ENCODE measurements at regions not wholly inside any gene's neighbourhood (a gene's known extent, or its start where the extent isn't known, plus 50 kb on each side); places are given as distances from the start of the nearest gene placed in this dataset.

GRCh38 chr1:227451954-227452353, 111.4 kb upstream of the ZNF678 start:
- H3K27ac Mint-ChIP-seq = no peak overlapping the region
- no peak overlapping the region for H3K4me3 Mint-ChIP-seq
- no peaks in the 10 kb centered on the region for H3K4me1 Mint-ChIP-seq
- no peaks in the 10 kb centered on the region for H3K36me3 Mint-ChIP-seq
- no peak overlapping the region for H3K27ac ChIP-seq (ENCODE audit: low read length)
- H3K27me3 Mint-ChIP-seq (ENCODE audit: low read depth in 2 of 2) = peaks cover 22 to 40% of the 10 kb centered on the region in 2 donors
- ATAC-seq (no peak), DNase-seq (no peak)
- H3K36me3 ChIP-seq (ENCODE audit: control insufficient read depth, insufficient read depth, low read length) = no peaks in the 10 kb centered on the region
- H3K9me3 Mint-ChIP-seq = no peaks in the 10 kb centered on the region
- H3K27me3 ChIP-seq (ENCODE audit: control insufficient read depth, insufficient read depth, low read length) = no peaks in the 10 kb centered on the region
- no peak overlapping the region for H3K4me3 ChIP-seq (ENCODE audit: low read length)
- no peaks in the 10 kb centered on the region for H3K9me3 ChIP-seq (ENCODE audit: control insufficient read depth, insufficient read depth, low read length)
- intact Hi-C loops (cut with micrococcal nuclease) = no loop called here
- TF ChIP-seq CTCF (IDR thresholded peaks at IDR 0.05) = no peak
- no peaks in the 10 kb centered on the region for H3K4me1 ChIP-seq (ENCODE audit: control insufficient read depth, insufficient read depth, low read length)

- no peaks in the 10 kb centered on the region for H3K9me3 Mint-ChIP-seq
- no peaks in the 10 kb centered on the region for H3K4me1 ChIP-seq (ENCODE audit: control insufficient read depth, insufficient read depth, low read length)
- no peaks in the 10 kb centered on the region for H3K36me3 ChIP-seq (ENCODE audit: control insufficient read depth, insufficient read depth, low read length)
- 68% methylated on average over 2 of the region's 2 CpGs for WGBS (ENCODE audit: insufficient coverage)
- peaks cover 20 to 36% of the 10 kb centered on the region in 2 donors for H3K27me3 Mint-ChIP-seq (ENCODE audit: low read depth in 2 of 2)
- no peak for TF ChIP-seq CTCF (IDR thresholded peaks at IDR 0.05)
- H3K27ac Mint-ChIP-seq = no peak overlapping the region
- H3K4me3 Mint-ChIP-seq = no peak overlapping the region
- H3K4me1 Mint-ChIP-seq = no peaks in the 10 kb centered on the region
- H3K9me3 ChIP-seq (ENCODE audit: control insufficient read depth, insufficient read depth, low read length) = no peaks in the 10 kb centered on the region
- H3K4me3 ChIP-seq (ENCODE audit: low read length) = no peak overlapping the region
- no peak for DNase-seq
- H3K27ac ChIP-seq (ENCODE audit: low read length) = no peak overlapping the region
- intact Hi-C loops (cut with micrococcal nuclease) = no loop called here
- H3K27me3 ChIP-seq (ENCODE audit: control insufficient read depth, insufficient read depth, low read length) = no peaks in the 10 kb centered on the region
- no peak for ATAC-seq
- no peaks in the 10 kb centered on the region for H3K36me3 Mint-ChIP-seq
Measured at GRCh38 chr1:227451057-227451456, 112.3 kb upstream of the ZNF678 start.

GRCh38 chr1:227450489-227450888, 112.9 kb upstream of the ZNF678 start:
- 81% methylated on average over 2 of the region's 2 CpGs for WGBS (ENCODE audit: insufficient coverage)
- H3K27ac Mint-ChIP-seq = no peak overlapping the region
- H3K4me1 Mint-ChIP-seq = no peaks in the 10 kb centered on the region
- H3K27me3 ChIP-seq (ENCODE audit: control insufficient read depth, insufficient read depth, low read length) = no peaks in the 10 kb centered on the region
- no peak overlapping the region for H3K4me3 ChIP-seq (ENCODE audit: low read length)
- H3K4me1 ChIP-seq (ENCODE audit: control insufficient read depth, insufficient read depth, low read length) = no peaks in the 10 kb centered on the region
- no peaks in the 10 kb centered on the region for H3K36me3 ChIP-seq (ENCODE audit: control insufficient read depth, insufficient read depth, low read length)
- no peak overlapping the region for H3K4me3 Mint-ChIP-seq
- no peak for TF ChIP-seq CTCF (IDR thresholded peaks at IDR 0.05)
- DNase-seq = no peak
- H3K9me3 Mint-ChIP-seq = no peaks in the 10 kb centered on the region
- no peaks in the 10 kb centered on the region for H3K36me3 Mint-ChIP-seq
- no peak for ATAC-seq
- intact Hi-C loops (cut with micrococcal nuclease) = no loop called here
- H3K27me3 Mint-ChIP-seq (ENCODE audit: low read depth in 2 of 2) = peaks cover 19 to 33% of the 10 kb centered on the region in 2 donors
- no peak overlapping the region for H3K27ac ChIP-seq (ENCODE audit: low read length)
- H3K9me3 ChIP-seq (ENCODE audit: control insufficient read depth, insufficient read depth, low read length) = no peaks in the 10 kb centered on the region

- Mint-ChIP-seq H3K4me1 (no peaks in the 10 kb centered on the region), H3K36me3 (no peaks in the 10 kb centered on the region), H3K27ac (no peak overlapping the region), H3K27me3 (ENCODE audit: low read depth in 2 of 2) (peaks cover 18 to 33% of the 10 kb centered on the region in 2 donors), H3K4me3 (no peak overlapping the region), H3K9me3 (no peaks in the 10 kb centered on the region)
- H3K9me3 ChIP-seq (ENCODE audit: control insufficient read depth, insufficient read depth, low read length) = no peaks in the 10 kb centered on the region
- ATAC-seq (no peak), DNase-seq (no peak)
- no peaks in the 10 kb centered on the region for H3K4me1 ChIP-seq (ENCODE audit: control insufficient read depth, insufficient read depth, low read length)
- intact Hi-C loops (cut with micrococcal nuclease) = no loop called here
- H3K4me3 ChIP-seq (ENCODE audit: low read length) = no peak overlapping the region
- no peaks in the 10 kb centered on the region for H3K36me3 ChIP-seq (ENCODE audit: control insufficient read depth, insufficient read depth, low read length)
- H3K27me3 ChIP-seq (ENCODE audit: control insufficient read depth, insufficient read depth, low read length) = no peaks in the 10 kb centered on the region
- WGBS (ENCODE audit: insufficient coverage) = 79% methylated on average over 11 of the region's 11 CpGs
- no peak overlapping the region for H3K27ac ChIP-seq (ENCODE audit: low read length)
- no peak for TF ChIP-seq CTCF (IDR thresholded peaks at IDR 0.05)
Measured at GRCh38 chr1:227449741-227450441, 113.5 kb upstream of the ZNF678 start.

Data from natural killer cell (primary cell).